ENCODE measurements at regions not wholly inside any gene's neighbourhood (a gene's known extent, or its start where the extent isn't known, plus 50 kb on each side); places are given as distances from the start of the nearest gene placed in this dataset.

DNA sequence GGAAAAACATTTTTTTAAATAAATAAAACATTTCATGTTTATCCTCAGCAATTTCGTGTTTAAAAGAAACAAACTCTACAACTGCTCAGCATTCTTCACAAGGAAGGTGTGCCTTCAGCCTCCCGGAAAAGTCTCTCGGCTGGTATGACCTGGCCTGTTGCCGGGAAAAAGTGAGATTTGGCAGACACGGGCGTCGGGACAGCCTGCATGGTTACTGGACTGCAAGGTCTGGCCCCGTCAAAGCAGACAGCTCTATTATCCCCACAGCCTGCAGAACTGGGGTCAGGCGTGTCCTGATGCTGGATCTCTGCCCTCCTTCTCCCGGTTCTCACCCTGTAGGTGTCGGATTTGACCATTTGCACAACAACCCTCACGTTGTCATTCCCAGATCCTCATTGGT is 120.3 kb upstream of the SPATA31C2 start:
- TF ChIP-seq POLR2AphosphoS5 (IDR thresholded peaks at IDR 0.05; ENCODE audit: low read depth, low read length) (no peak), TAF1 (IDR thresholded peaks at IDR 0.05; ENCODE audit: borderline replicate concordance, low read depth, low read length) (no peak)

Measured in GM12892 (cell line).